Ovary (tissue), 3 donors: ENCODE measurements at regions not wholly inside any gene's neighbourhood (a gene's known extent, or its start where the extent isn't known, plus 50 kb on each side); places are given as distances from the start of the nearest gene placed in this dataset.

ENCODE experiments used
- CTCF ChIP-seq, 3 donors: fragments of 450-650 bp in 2 of 3; fragments of 200-600 bp in 1 of 3; IDR thresholded peaks; one replicate each; pipeline versions ENCODE4 v1.5.1 to v1.8.0; 2016 to 2022; ENCODE audit warnings: antibody characterized with exemption in 3 of 3, mild to moderate bottlenecking in 1 of 3
- POLR2A ChIP-seq: fragments of 450-650 bp; IDR thresholded peaks from one replicate; pipeline ENCODE4 v1.6.1; 2017; ENCODE audit warnings: antibody characterized with exemption, mild to moderate bottlenecking, moderate library complexity
- donor health status: DM: no; HTN: no; CAD: no.

GRCh38 chr1:222452031-222452430 lies 95.9 kb downstream of the HHIPL2 start:
- no peak for TF ChIP-seq POLR2A
- TF ChIP-seq CTCF (IDR thresholded peaks at IDR 0.05), result no peak
